ENCODE measurements at regions not wholly inside any gene's neighbourhood (a gene's known extent, or its start where the extent isn't known, plus 50 kb on each side); places are given as distances from the start of the nearest gene placed in this dataset.

DNA sequence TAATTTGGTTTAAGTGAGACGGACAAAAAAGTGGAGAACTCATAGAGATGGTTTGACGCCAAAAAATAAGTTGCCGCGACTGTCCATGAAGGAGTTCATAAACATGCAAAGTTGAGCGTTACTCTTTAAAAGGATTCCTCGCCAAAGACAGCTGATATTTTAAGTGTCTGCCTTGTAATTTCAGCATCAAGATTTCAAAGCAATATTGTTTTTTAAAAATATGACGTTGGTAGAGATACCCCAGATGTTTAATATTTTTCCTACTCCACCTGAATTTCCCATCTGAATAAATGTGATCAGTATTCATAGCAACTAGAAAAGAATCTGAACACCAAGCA lies 155.0 kb downstream of the TUSC7 start:
- no peak for TF ChIP-seq CTCF (conservative IDR thresholded peaks at IDR 0.05)
- Mint-ChIP-seq H3K9me3 (no peaks in the 10 kb centered on the region), H3K4me1 (ENCODE audit: unreplicated experiment) (no peaks in the 10 kb centered on the region), H3K27me3 (no peaks in the 10 kb centered on the region), H3K4me3 (no peak overlapping the region), H3K36me3 (no peaks in the 10 kb centered on the region), H3K27ac (no peak overlapping the region)
- DNase-seq (ENCODE audit: extremely low spot score, unreplicated experiment), result no peak

- H3K27ac Mint-ChIP-seq, result no peak overlapping the region
- no peaks in the 10 kb centered on the region for H3K36me3 Mint-ChIP-seq
- no peaks in the 10 kb centered on the region for H3K27me3 Mint-ChIP-seq
- no peak overlapping the region for H3K4me3 Mint-ChIP-seq
- peaks cover 4% of the 10 kb centered on the region for H3K9me3 Mint-ChIP-seq
- DNase-seq (ENCODE audit: extremely low spot score, unreplicated experiment), result no peak
- H3K4me1 Mint-ChIP-seq (ENCODE audit: unreplicated experiment), result peaks cover 6% of the 10 kb centered on the region
- no peak for TF ChIP-seq CTCF (conservative IDR thresholded peaks at IDR 0.05)
Measured at GRCh38 chr3:116870379-116870778, 160.8 kb downstream of the TUSC7 start.

- no peaks in the 10 kb centered on the region for H3K27me3 Mint-ChIP-seq
- H3K4me3 Mint-ChIP-seq, result no peak overlapping the region
- DNase-seq (ENCODE audit: extremely low spot score, unreplicated experiment), result no peak
- H3K4me1 Mint-ChIP-seq (ENCODE audit: unreplicated experiment), result peaks cover 6% of the 10 kb centered on the region
- no peak overlapping the region for H3K27ac Mint-ChIP-seq
- H3K9me3 Mint-ChIP-seq, result peaks cover 4% of the 10 kb centered on the region
- no peak for TF ChIP-seq CTCF (conservative IDR thresholded peaks at IDR 0.05)
- H3K36me3 Mint-ChIP-seq, result no peaks in the 10 kb centered on the region
Measured at GRCh38 chr3:116871905-116872304, 162.3 kb downstream of the TUSC7 start.

- Mint-ChIP-seq H3K27me3 (no peaks in the 10 kb centered on the region), H3K4me1 (ENCODE audit: unreplicated experiment) (peaks cover 6% of the 10 kb centered on the region), H3K27ac (no peak overlapping the region), H3K4me3 (no peak overlapping the region), H3K9me3 (peaks cover 4% of the 10 kb centered on the region), H3K36me3 (no peaks in the 10 kb centered on the region)
- TF ChIP-seq CTCF (conservative IDR thresholded peaks at IDR 0.05), result no peak
- no peak for DNase-seq (ENCODE audit: extremely low spot score, unreplicated experiment)
Measured at GRCh38 chr3:116872688-116873087, 163.1 kb downstream of the TUSC7 start.

DNA sequence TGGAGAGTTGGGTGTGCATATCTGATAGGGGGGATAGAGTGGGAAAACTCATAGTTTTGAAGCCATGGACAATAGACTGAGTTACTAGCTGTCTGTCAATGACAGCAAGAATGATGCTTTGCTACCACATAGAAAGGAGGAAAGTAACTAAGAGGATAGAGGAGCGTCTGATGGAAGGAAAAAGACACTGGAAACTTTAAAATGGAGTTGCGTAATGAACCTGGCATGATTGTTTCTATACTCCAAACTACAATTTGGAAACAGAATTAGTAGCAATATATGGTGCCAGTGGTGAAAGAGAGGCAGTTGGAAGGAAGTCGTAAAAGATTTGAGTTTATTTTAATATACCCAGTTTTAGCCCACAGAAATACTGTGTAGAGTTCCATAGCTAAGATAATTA lies 163.6 kb downstream of the TUSC7 start:
- peaks cover 6% of the 10 kb centered on the region for H3K4me1 Mint-ChIP-seq (ENCODE audit: unreplicated experiment)
- TF ChIP-seq CTCF (conservative IDR thresholded peaks at IDR 0.05), result no peak
- H3K27me3 Mint-ChIP-seq, result no peaks in the 10 kb centered on the region
- DNase-seq (ENCODE audit: extremely low spot score, unreplicated experiment), result no peak
- H3K27ac Mint-ChIP-seq, result no peak overlapping the region
- no peaks in the 10 kb centered on the region for H3K36me3 Mint-ChIP-seq
- no peak overlapping the region for H3K4me3 Mint-ChIP-seq
- H3K9me3 Mint-ChIP-seq, result peaks cover 6% of the 10 kb centered on the region

DNA sequence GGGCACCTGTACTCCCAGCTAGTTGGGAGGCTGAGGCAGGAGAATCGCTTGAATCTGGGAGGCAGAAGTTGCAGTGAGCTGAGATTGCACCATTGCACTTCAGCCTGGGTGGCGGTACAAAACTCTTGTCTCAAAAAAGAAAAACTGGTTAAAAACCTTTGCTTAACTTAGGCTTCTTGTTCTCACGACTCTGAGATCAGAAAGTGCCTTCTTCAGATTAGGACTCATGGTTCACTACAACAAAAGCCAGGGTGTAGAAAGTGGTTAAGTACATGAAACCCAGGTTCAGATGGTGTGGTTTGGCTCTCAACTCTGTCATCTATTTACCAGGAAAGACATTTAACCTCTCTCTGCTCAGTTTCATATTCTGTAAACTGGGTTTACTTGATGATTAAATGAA lies 168.4 kb downstream of the TUSC7 start:
- no peaks in the 10 kb centered on the region for H3K27me3 Mint-ChIP-seq
- TF ChIP-seq CTCF (conservative IDR thresholded peaks at IDR 0.05), result no peak
- H3K4me3 Mint-ChIP-seq, result no peak overlapping the region
- H3K36me3 Mint-ChIP-seq, result no peaks in the 10 kb centered on the region
- no peak overlapping the region for H3K27ac Mint-ChIP-seq
- H3K9me3 Mint-ChIP-seq, result peaks cover 8% of the 10 kb centered on the region
- DNase-seq (ENCODE audit: extremely low spot score, unreplicated experiment), result no peak
- no peaks in the 10 kb centered on the region for H3K4me1 Mint-ChIP-seq (ENCODE audit: unreplicated experiment)

All from type B pancreatic cell (in vitro differentiated cells).